ENCODE measurements at regions not wholly inside any gene's neighbourhood (a gene's known extent, or its start where the extent isn't known, plus 50 kb on each side); places are given as distances from the start of the nearest gene placed in this dataset.
"Not testable (repeated sequence)": the region's sequence is repeated elsewhere in the genome, so short reads cannot be mapped to it uniquely, and the experiment has no call there.

GRCh38 chr15:38002883-38003477 lies 68.5 kb downstream of the TMCO5A start:
- DNase-seq, result peak; percentile 9

- DNase-seq, result no peak
These were observed 69.9 kb downstream of the TMCO5A start for GRCh38 chr15:38004218-38004861.

GRCh38 chr15:38005953-38006808 lies 71.7 kb downstream of the TMCO5A start:
- no peak for DNase-seq

- DNase-seq, result no peak
These were observed 76.0 kb downstream of the TMCO5A start for GRCh38 chr15:38010395-38010794.

GRCh38 chr15:38012894-38013293 lies 78.5 kb downstream of the TMCO5A start:
- no peak for DNase-seq

GRCh38 chr15:38017721-38018120 lies 83.3 kb downstream of the TMCO5A start:
- DNase-seq, result no peak

GRCh38 chr15:38019066-38019465 lies 84.6 kb downstream of the TMCO5A start:
- DNase-seq, result no peak

GRCh38 chr15:38021259-38021658 lies 86.8 kb downstream of the TMCO5A start:
- DNase-seq, result no peak

GRCh38 chr15:38024293-38025091 lies 90.1 kb downstream of the TMCO5A start:
- DNase-seq, result no peak

GRCh38 chr15:38025656-38026055 lies 91.2 kb downstream of the TMCO5A start:
- not testable (repeated sequence) for DNase-seq

GRCh38 chr15:38028869-38029268 lies 94.4 kb downstream of the TMCO5A start:
- no peak for DNase-seq

- DNase-seq, result no peak
These were observed 95.3 kb downstream of the TMCO5A start for GRCh38 chr15:38029736-38030135.

- no peak for DNase-seq
These were observed 96.2 kb downstream of the TMCO5A start for GRCh38 chr15:38030609-38031008.

- no peak for DNase-seq
These were observed 101.3 kb downstream of the TMCO5A start for GRCh38 chr15:38035701-38036100.

GRCh38 chr15:38036790-38037338 lies 102.4 kb downstream of the TMCO5A start:
- no peak for DNase-seq

- DNase-seq, result no peak
These were observed 104.4 kb downstream of the TMCO5A start for GRCh38 chr15:38038659-38039442.

GRCh38 chr15:38040615-38041014 lies 106.2 kb downstream of the TMCO5A start:
- no peak for DNase-seq

GRCh38 chr15:38041576-38041975 lies 107.1 kb downstream of the TMCO5A start:
- no peak for DNase-seq

GRCh38 chr15:38042211-38042610 lies 107.8 kb downstream of the TMCO5A start:
- no peak for DNase-seq

GRCh38 chr15:38042707-38043445 lies 108.4 kb downstream of the TMCO5A start:
- no peak for DNase-seq
